ENCODE measurements at regions not wholly inside any gene's neighbourhood (a gene's known extent, or its start where the extent isn't known, plus 50 kb on each side); places are given as distances from the start of the nearest gene placed in this dataset.

- DNase-seq = no peak
- WGBS, 2 donors (ENCODE audit: low coverage in 1 of 2) = 97 to 100% methylated on average over 1 to 3 of the region's 3 CpGs
- TF ChIP-seq POLR2A (IDR thresholded peaks at IDR 0.05) (no peak), POLR2AphosphoS5 (IDR thresholded peaks at IDR 0.05) (no peak), EP300 (IDR thresholded peaks at IDR 0.05; ENCODE audit: low read depth) (no peak), CTCF (IDR thresholded peaks at IDR 0.05) (no peak)
These were observed 225.4 kb downstream of the SYK start for GRCh38 chr9:91027005-91027404.

GRCh38 chr9:91028166-91028827 is 226.7 kb downstream of the SYK start:
- in situ Hi-C loops (cut with MboI; ENCODE audit: low pct_ligation_motif_present in 1 of 4, low pct_unique_long_range_greater_than_20kb in 1 of 4, low sequenced_read_pairs in 3 of 4) (loop anchor here in 2 of 4 donors (25.0 kb wide), 1 partner anchor 409 kb away; no protein-coding TSS in a partner anchor), intact Hi-C loops (cut with DNase I; ENCODE audit: low total_unique reads) (no loop called here)
- 92% methylated on average over 7 of the region's 8 CpGs; no CpG with 5 or more reads in 1 of the 2 donors for WGBS, 2 donors (ENCODE audit: low coverage in 1 of 2)

More at GRCh38 chr9:91027005-91027404, 225.4 kb downstream of the SYK start:
- Histone ChIP-seq H3K36me3 (no peaks in the 10 kb centered on the region), H3K4me3 (no peak overlapping the region), H3K27ac (no peak overlapping the region), H3K27me3 (no peaks in the 10 kb centered on the region), H3K4me1 (no peaks in the 10 kb centered on the region), H3K9me3 (no peaks in the 10 kb centered on the region)
- in situ Hi-C loops (cut with MboI; ENCODE audit: low pct_ligation_motif_present in 1 of 4, low pct_unique_long_range_greater_than_20kb in 1 of 4, low sequenced_read_pairs in 3 of 4) = loop anchor here in 2 of 4 donors (25.0 kb wide), 1 partner anchor 410 kb away; no protein-coding TSS in a partner anchor
- intact Hi-C loops (cut with DNase I; ENCODE audit: low total_unique reads) = no loop called here

GRCh38 chr9:91029650-91030361 is 228.2 kb downstream of the SYK start:
- no peak overlapping the region for H3K4me3 ChIP-seq
- no peaks in the 10 kb centered on the region for H3K9me3 ChIP-seq
- H3K27ac ChIP-seq = no peak overlapping the region
- H3K36me3 ChIP-seq = no peaks in the 10 kb centered on the region
- DNase-seq = no peak
- no peaks in the 10 kb centered on the region for H3K27me3 ChIP-seq
- H3K4me1 ChIP-seq = no peaks in the 10 kb centered on the region
- no peak for TF ChIP-seq POLR2A (IDR thresholded peaks at IDR 0.05)
- no peak for TF ChIP-seq EP300 (IDR thresholded peaks at IDR 0.05; ENCODE audit: low read depth)
- no peak for TF ChIP-seq CTCF (IDR thresholded peaks at IDR 0.05)
- TF ChIP-seq POLR2AphosphoS5 (IDR thresholded peaks at IDR 0.05) = no peak
- 88% methylated on average over 18 of the region's 18 CpGs; no CpG with 5 or more reads in 1 of the 2 donors for WGBS, 2 donors (ENCODE audit: low coverage in 1 of 2)
- intact Hi-C loops (cut with DNase I; ENCODE audit: low total_unique reads) = loop anchor here (10.0 kb wide), 1 partner anchor 115 kb away; no protein-coding TSS in a partner anchor
- in situ Hi-C loops (cut with MboI; ENCODE audit: low pct_ligation_motif_present in 1 of 4, low pct_unique_long_range_greater_than_20kb in 1 of 4, low sequenced_read_pairs in 3 of 4) = loop anchor here in 3 of 4 donors (5.0 to 25.0 kb wide), 2 partner anchors 407 kb away; no protein-coding TSS in a partner anchor

More at GRCh38 chr9:91028166-91028827, 226.7 kb downstream of the SYK start:
- no peak overlapping the region for H3K27ac ChIP-seq
- no peaks in the 10 kb centered on the region for H3K4me1 ChIP-seq
- no peak for DNase-seq
- TF ChIP-seq CTCF (IDR thresholded peaks at IDR 0.05) (no peak), POLR2AphosphoS5 (IDR thresholded peaks at IDR 0.05) (no peak), POLR2A (IDR thresholded peaks at IDR 0.05) (no peak), EP300 (IDR thresholded peaks at IDR 0.05; ENCODE audit: low read depth) (no peak)
- no peaks in the 10 kb centered on the region for H3K27me3 ChIP-seq
- H3K36me3 ChIP-seq = no peaks in the 10 kb centered on the region
- no peaks in the 10 kb centered on the region for H3K9me3 ChIP-seq
- no peak overlapping the region for H3K4me3 ChIP-seq

- no peak for DNase-seq
- no peaks in the 10 kb centered on the region for H3K9me3 ChIP-seq
- in situ Hi-C loops (cut with MboI; ENCODE audit: low pct_ligation_motif_present in 1 of 4, low pct_unique_long_range_greater_than_20kb in 1 of 4, low sequenced_read_pairs in 3 of 4) = loop anchor here in 3 of 4 donors (5.0 to 25.0 kb wide), 2 partner anchors 405 kb away; no protein-coding TSS in a partner anchor
- H3K27ac ChIP-seq = no peak overlapping the region
- H3K36me3 ChIP-seq = no peaks in the 10 kb centered on the region
- H3K4me3 ChIP-seq = no peak overlapping the region
- intact Hi-C loops (cut with DNase I; ENCODE audit: low total_unique reads) = loop anchor here (10.0 kb wide), 1 partner anchor 117 kb away; no protein-coding TSS in a partner anchor
- no peak for TF ChIP-seq POLR2AphosphoS5 (IDR thresholded peaks at IDR 0.05)
- no peak for TF ChIP-seq POLR2A (IDR thresholded peaks at IDR 0.05)
- TF ChIP-seq CTCF (IDR thresholded peaks at IDR 0.05) = no peak
- TF ChIP-seq EP300 (IDR thresholded peaks at IDR 0.05; ENCODE audit: low read depth) = no peak
- H3K27me3 ChIP-seq = no peaks in the 10 kb centered on the region
- WGBS, 2 donors (ENCODE audit: low coverage in 1 of 2) = 89% methylated on average over 7 of the region's 7 CpGs; no CpG with 5 or more reads in 1 of the 2 donors
- H3K4me1 ChIP-seq = peaks cover 4 to 6% (median 5%) of the 10 kb centered on the region in 4 donors
These were observed 230.5 kb downstream of the SYK start for GRCh38 chr9:91032121-91032531.

All from transverse colon (tissue), 4 donors.